Vagina (tissue), 2 donors: ENCODE measurements at regions not wholly inside any gene's neighbourhood (a gene's known extent, or its start where the extent isn't known, plus 50 kb on each side); places are given as distances from the start of the nearest gene placed in this dataset.

Experiments used
- DNase-seq, 2 donors: peaks; one replicate each; pipeline ENCODE4 v3.0.0-alpha.2; 2017; ENCODE audit errors: extremely low spot score in 2 of 2
- H3K27ac ChIP-seq: fragments of 200-600 bp; sonication (generic); one replicate; pipeline ENCODE4 v1.5.1; 2019
- H3K27me3 ChIP-seq: fragments of 200-600 bp; sonication (generic); one replicate; pipeline ENCODE4 v1.5.1; 2019
- H3K36me3 ChIP-seq, 2 donors: fragments of 200-600 bp; sonication (generic); one replicate each; pipeline ENCODE4 v1.5.1; 2017 to 2019
- H3K4me1 ChIP-seq: fragments of 200-600 bp; sonication (generic); one replicate; pipeline ENCODE4 v1.5.1; 2019
- H3K4me3 ChIP-seq, 2 donors: fragments of 200-600 bp; sonication (generic); 1 replicate in 1 of 2; 2 replicates in 1 of 2; pipeline ENCODE4 v1.5.1; 2016 to 2019
- H3K9me3 ChIP-seq: fragments of 200-600 bp; sonication (generic); one replicate; pipeline ENCODE4 v1.5.1; 2019
- CTCF ChIP-seq, 3 experiments: fragments of 450-650 bp in 2 of 3; fragments of 200-600 bp in 1 of 3; sonication (generic) in 1 of 3; IDR thresholded peaks; one replicate each; pipeline ENCODE4 v1.5.1; 2017 to 2019; ENCODE audit warnings: antibody characterized with exemption in 3 of 3, mild to moderate bottlenecking in 2 of 3, moderate library complexity in 2 of 3
- POLR2A ChIP-seq, 2 donors: fragments of 450-650 bp; IDR thresholded peaks; one replicate each; pipeline ENCODE4 v1.6.1; 2017; ENCODE audit warnings: antibody characterized with exemption in 2 of 2, mild to moderate bottlenecking in 2 of 2, moderate library complexity in 2 of 2
- POLR2AphosphoS5 ChIP-seq, 2 donors: sonication (generic); formaldehyde crosslinking; IDR thresholded peaks; one replicate each; pipeline ENCODE4 v1.9.0; 2017; ENCODE audit warnings: antibody characterized with exemption in 2 of 2, mild to moderate bottlenecking in 2 of 2, low read depth in 1 of 2; ENCODE audit not compliant: insufficient read depth in 1 of 2
- intact Hi-C: fragments of 100-400 bp; cut with DNase I; formaldehyde crosslinking; loops from one replicate; pipeline ENCODE4 v1.15.1; 2023

- DNase-seq: no peak
- no peak for TF ChIP-seq POLR2A (IDR thresholded peaks at IDR 0.05)
- TF ChIP-seq CTCF (IDR thresholded peaks at IDR 0.05): no peak
- TF ChIP-seq POLR2AphosphoS5 (IDR thresholded peaks at IDR 0.05; ENCODE audit: insufficient read depth in 1 of 2, low read depth in 1 of 2): no peak
- no peaks in the 10 kb centered on the region for H3K4me1 ChIP-seq
- no peak overlapping the region for H3K27ac ChIP-seq
- intact Hi-C loops: no loop called here
- no peak overlapping the region for H3K4me3 ChIP-seq
- H3K36me3 ChIP-seq: no peaks in the 10 kb centered on the region
- no peaks in the 10 kb centered on the region for H3K27me3 ChIP-seq
- no peaks in the 10 kb centered on the region for H3K9me3 ChIP-seq
Observed at GRCh38 chr1:229158927-229159326, 112.0 kb upstream of the RAB4A start.

- TF ChIP-seq CTCF (IDR thresholded peaks at IDR 0.05) (no peak), POLR2A (IDR thresholded peaks at IDR 0.05) (no peak), POLR2AphosphoS5 (IDR thresholded peaks at IDR 0.05; ENCODE audit: insufficient read depth in 1 of 2, low read depth in 1 of 2) (no peak)
- intact Hi-C loops: no loop called here
- Histone ChIP-seq H3K27ac (no peak overlapping the region), H3K36me3 (no peaks in the 10 kb centered on the region), H3K4me3 (no peak overlapping the region), H3K4me1 (peaks cover 4% of the 10 kb centered on the region), H3K9me3 (no peaks in the 10 kb centered on the region), H3K27me3 (no peaks in the 10 kb centered on the region)
- no peak for DNase-seq
Observed at GRCh38 chr1:229159668-229160544, 111.0 kb upstream of the RAB4A start.

- no peak for DNase-seq
- Histone ChIP-seq H3K4me3 (no peak overlapping the region), H3K27ac (no peak overlapping the region), H3K9me3 (no peaks in the 10 kb centered on the region), H3K36me3 (no peaks in the 10 kb centered on the region), H3K27me3 (no peaks in the 10 kb centered on the region), H3K4me1 (peaks cover 6% of the 10 kb centered on the region)
- TF ChIP-seq CTCF (IDR thresholded peaks at IDR 0.05): no peak
- TF ChIP-seq POLR2AphosphoS5 (IDR thresholded peaks at IDR 0.05; ENCODE audit: insufficient read depth in 1 of 2, low read depth in 1 of 2): no peak
- TF ChIP-seq POLR2A (IDR thresholded peaks at IDR 0.05): no peak
- intact Hi-C loops: no loop called here
Observed at GRCh38 chr1:229161740-229162139, 109.2 kb upstream of the RAB4A start.

- no peak for TF ChIP-seq POLR2A (IDR thresholded peaks at IDR 0.05)
- TF ChIP-seq CTCF (IDR thresholded peaks at IDR 0.05): no peak
- TF ChIP-seq POLR2AphosphoS5 (IDR thresholded peaks at IDR 0.05; ENCODE audit: insufficient read depth in 1 of 2, low read depth in 1 of 2): no peak
Observed at GRCh38 chr1:229162825-229163515, 107.9 kb upstream of the RAB4A start.

GRCh38 chr1:229164348-229164747, 106.6 kb upstream of the RAB4A start:
- Histone ChIP-seq H3K4me3 (no peak overlapping the region), H3K27me3 (no peaks in the 10 kb centered on the region), H3K27ac (no peak overlapping the region), H3K4me1 (peaks cover 6% of the 10 kb centered on the region), H3K9me3 (no peaks in the 10 kb centered on the region), H3K36me3 (no peaks in the 10 kb centered on the region)
- no peak for DNase-seq
- TF ChIP-seq POLR2AphosphoS5 (IDR thresholded peaks at IDR 0.05; ENCODE audit: insufficient read depth in 1 of 2, low read depth in 1 of 2) (no peak), POLR2A (IDR thresholded peaks at IDR 0.05) (no peak), CTCF (IDR thresholded peaks at IDR 0.05) (no peak)
- intact Hi-C loops: no loop called here

More at GRCh38 chr1:229162825-229163515, 107.9 kb upstream of the RAB4A start:
- H3K36me3 ChIP-seq: no peaks in the 10 kb centered on the region
- H3K4me3 ChIP-seq: no peak overlapping the region
- peaks cover 6% of the 10 kb centered on the region for H3K4me1 ChIP-seq
- H3K27me3 ChIP-seq: no peaks in the 10 kb centered on the region
- no peaks in the 10 kb centered on the region for H3K9me3 ChIP-seq
- DNase-seq: no peak
- H3K27ac ChIP-seq: no peak overlapping the region
- intact Hi-C loops: no loop called here
